Gastroesophageal sphincter (tissue), 3 donors: ENCODE measurements at regions not wholly inside any gene's neighbourhood (a gene's known extent, or its start where the extent isn't known, plus 50 kb on each side); places are given as distances from the start of the nearest gene placed in this dataset.

ENCODE experiments used
- POLR2A ChIP-seq, 2 donors: fragments of 450-650 bp; IDR thresholded peaks; one replicate each; pipeline ENCODE4 v1.6.1; 2017; ENCODE audit warnings: antibody characterized with exemption in 2 of 2, mild to moderate bottlenecking in 2 of 2, moderate library complexity in 1 of 2
- POLR2AphosphoS5 ChIP-seq: sonication (generic); formaldehyde crosslinking; IDR thresholded peaks from one replicate; pipeline ENCODE4 v1.6.1; 2017; ENCODE audit warnings: antibody characterized with exemption
- TF ChIP-seq, protein P1 (sequence below), 4 experiments: fragments of 200-600 bp in 2 of 4; fragments of 450-650 bp in 2 of 4; sonication (generic) in 1 of 4; IDR thresholded peaks; one replicate each; pipeline ENCODE4 v1.5.1; 2017 to 2019; ENCODE audit warnings: antibody characterized with exemption in 4 of 4, mild to moderate bottlenecking in 2 of 4, moderate library complexity in 2 of 4

GRCh38 chr3:8276506-8276905, 225.1 kb upstream of the LMCD1 start:
- TF ChIP-seq, protein P1, sequence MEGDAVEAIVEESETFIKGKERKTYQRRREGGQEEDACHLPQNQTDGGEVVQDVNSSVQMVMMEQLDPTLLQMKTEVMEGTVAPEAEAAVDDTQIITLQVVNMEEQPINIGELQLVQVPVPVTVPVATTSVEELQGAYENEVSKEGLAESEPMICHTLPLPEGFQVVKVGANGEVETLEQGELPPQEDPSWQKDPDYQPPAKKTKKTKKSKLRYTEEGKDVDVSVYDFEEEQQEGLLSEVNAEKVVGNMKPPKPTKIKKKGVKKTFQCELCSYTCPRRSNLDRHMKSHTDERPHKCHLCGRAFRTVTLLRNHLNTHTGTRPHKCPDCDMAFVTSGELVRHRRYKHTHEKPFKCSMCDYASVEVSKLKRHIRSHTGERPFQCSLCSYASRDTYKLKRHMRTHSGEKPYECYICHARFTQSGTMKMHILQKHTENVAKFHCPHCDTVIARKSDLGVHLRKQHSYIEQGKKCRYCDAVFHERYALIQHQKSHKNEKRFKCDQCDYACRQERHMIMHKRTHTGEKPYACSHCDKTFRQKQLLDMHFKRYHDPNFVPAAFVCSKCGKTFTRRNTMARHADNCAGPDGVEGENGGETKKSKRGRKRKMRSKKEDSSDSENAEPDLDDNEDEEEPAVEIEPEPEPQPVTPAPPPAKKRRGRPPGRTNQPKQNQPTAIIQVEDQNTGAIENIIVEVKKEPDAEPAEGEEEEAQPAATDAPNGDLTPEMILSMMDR (IDR thresholded peaks at IDR 0.05), result no peak
- TF ChIP-seq POLR2A (IDR thresholded peaks at IDR 0.05) (no peak), POLR2AphosphoS5 (no peak)
